K562 (cell line): ENCODE measurements at regions not wholly inside any gene's neighbourhood (a gene's known extent, or its start where the extent isn't known, plus 50 kb on each side); places are given as distances from the start of the nearest gene placed in this dataset.

Source experiments
- CSDE1 ChIP-seq, 2 experiments: fragments of 450-650 bp; IDR thresholded peaks; 2 replicates each; pipeline ENCODE4 v1.6.1; 2016; ENCODE audit warnings: mild to moderate bottlenecking in 1 of 2
- ETS2 ChIP-seq: IDR thresholded peaks from 2 replicates; pipeline ENCODE4 v1.6.1; 2016; ENCODE audit warnings: borderline replicate concordance, missing genetic modification characterization, mild to moderate bottlenecking, moderate library complexity, missing compliant biosample characterization; ENCODE audit not compliant: poor library complexity, severe bottlenecking
- HDAC6 ChIP-seq: IDR thresholded peaks from 2 replicates; pipeline ENCODE4 v1.6.1; 2012; ENCODE audit warnings: low read depth, mild to moderate bottlenecking, control low read depth, inconsistent platforms, low read length, moderate library complexity
- MGA ChIP-seq: fragments of 450-650 bp; IDR thresholded peaks from 2 replicates; pipeline ENCODE4 v1.6.1; 2016; ENCODE audit warnings: mild to moderate bottlenecking, moderate library complexity
- POLR2G ChIP-seq: fragments of 200-400 bp; formaldehyde crosslinking; IDR thresholded peaks from 2 replicates; pipeline ENCODE4 v1.6.1; 2017; ENCODE audit warnings: low read depth, mild to moderate bottlenecking, antibody characterized with exemption, low read length, moderate library complexity
- RBM22 ChIP-seq: fragments of 200-400 bp; formaldehyde crosslinking; IDR thresholded peaks from 2 replicates; pipeline ENCODE4 v1.6.1; 2018; ENCODE audit warnings: low read length, low read depth; ENCODE audit not compliant: poor library complexity, severe bottlenecking
- SMAD2 ChIP-seq: fragments of 150-350 bp; IDR thresholded peaks from 2 replicates; pipeline ENCODE4 v1.6.1; 2014; ENCODE audit warnings: low read depth, mild to moderate bottlenecking, low read length
- SNRNP70 ChIP-seq: fragments of 200-400 bp; formaldehyde crosslinking; optimal IDR thresholded peaks from 2 replicates; pipeline ENCODE3; 2017; ENCODE audit warnings: low read depth, low read length
- ZBTB2 ChIP-seq: fragments of 450-650 bp; IDR thresholded peaks from 2 replicates; pipeline ENCODE4 v1.6.1; 2016; ENCODE audit warnings: antibody characterized with exemption
- ZNF143 ChIP-seq: sonication (generic); formaldehyde crosslinking; IDR thresholded peaks from 2 replicates; pipeline ENCODE4 v1.9.0; 2022; ENCODE audit warnings: mild to moderate bottlenecking, missing genetic modification reagents
- ZNF384 ChIP-seq: IDR thresholded peaks from 2 replicates; pipeline ENCODE4 v1.6.1; 2012; ENCODE audit warnings: low read depth, low read length, improper control_type of control experiment
- TF ChIP-seq, protein P1 (sequence below): sonication (generic); formaldehyde crosslinking; IDR thresholded peaks from 2 replicates; pipeline ENCODE4 v1.8.0; 2022; ENCODE audit warnings: missing genetic modification reagents, mild to moderate bottlenecking, moderate library complexity, borderline replicate concordance
- TF ChIP-seq, protein P2 (sequence below): fragments of 450-650 bp; IDR thresholded peaks from 2 replicates; pipeline ENCODE4 v1.6.1; 2016; ENCODE audit warnings: low read depth, mild to moderate bottlenecking, moderate library complexity

- TF ChIP-seq MGA (0 out of 2 replicates have a peak, but pooled peaks have one; percentile 19), RBM22 (no peak), ZNF384 (no peak), POLR2G (no peak), ZBTB2 (0 out of 2 replicates have a peak, but pooled peaks have one; percentile 47), CSDE1 (IDR thresholded peaks at IDR 0.05) (no peak), ETS2 (tag) (no peak), SMAD2 (no peak), ZNF143 (CRISPR knock-in tag) (no peak), SNRNP70 (no peak), HDAC6 (no peak)
- TF ChIP-seq, protein P1, sequence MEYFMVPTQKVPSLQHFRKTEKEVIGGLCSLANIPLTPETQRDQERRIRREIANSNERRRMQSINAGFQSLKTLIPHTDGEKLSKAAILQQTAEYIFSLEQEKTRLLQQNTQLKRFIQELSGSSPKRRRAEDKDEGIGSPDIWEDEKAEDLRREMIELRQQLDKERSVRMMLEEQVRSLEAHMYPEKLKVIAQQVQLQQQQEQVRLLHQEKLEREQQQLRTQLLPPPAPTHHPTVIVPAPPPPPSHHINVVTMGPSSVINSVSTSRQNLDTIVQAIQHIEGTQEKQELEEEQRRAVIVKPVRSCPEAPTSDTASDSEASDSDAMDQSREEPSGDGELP = no peak
- TF ChIP-seq, protein P2, sequence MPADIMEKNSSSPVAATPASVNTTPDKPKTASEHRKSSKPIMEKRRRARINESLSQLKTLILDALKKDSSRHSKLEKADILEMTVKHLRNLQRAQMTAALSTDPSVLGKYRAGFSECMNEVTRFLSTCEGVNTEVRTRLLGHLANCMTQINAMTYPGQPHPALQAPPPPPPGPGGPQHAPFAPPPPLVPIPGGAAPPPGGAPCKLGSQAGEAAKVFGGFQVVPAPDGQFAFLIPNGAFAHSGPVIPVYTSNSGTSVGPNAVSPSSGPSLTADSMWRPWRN = no peak
These were observed 273.7 kb downstream of the SEMA3D start (continued) for GRCh38 chr7:84912993-84913635.
